ENCODE measurements at regions not wholly inside any gene's neighbourhood (a gene's known extent, or its start where the extent isn't known, plus 50 kb on each side); places are given as distances from the start of the nearest gene placed in this dataset.

GRCh38 chr15:48062148-48062872 is 58.5 kb upstream of the SLC24A5 start:
- Histone ChIP-seq H3K27ac (ENCODE audit: low read depth, low read length) (no peak overlapping the region), H2AFZ (ENCODE audit: insufficient read depth, low read length, poor library complexity) (no peak overlapping the region), H3K36me3 (ENCODE audit: control insufficient read depth in 1 of 2, insufficient read depth in 2 of 2, low read length in 2 of 2) (no peaks in the 10 kb centered on the region), H3K4ac (ENCODE audit: low read depth, low read length) (no peak overlapping the region), H2AK5ac (ENCODE audit: low read length) (no peak overlapping the region), H3K27me3 (ENCODE audit: insufficient read depth, low read length) (no peaks in the 10 kb centered on the region), H3K4me2 (ENCODE audit: low read length) (no peak overlapping the region), H4K91ac (ENCODE audit: low read depth, low read length) (no peak overlapping the region), H3K4me1 (ENCODE audit: control insufficient read depth in 1 of 2, insufficient read depth in 2 of 2, low read length in 2 of 2) (no peaks in the 10 kb centered on the region), H2BK5ac (ENCODE audit: low read depth, low read length, poor library complexity) (no peak overlapping the region), H4K12ac (ENCODE audit: low read depth, low read length) (no peak overlapping the region), H3K4me3 (ENCODE audit: low read depth, low read length) (no peak overlapping the region), H3K14ac (ENCODE audit: low read length) (no peak overlapping the region), H3K18ac (ENCODE audit: low read length) (no peak overlapping the region), H3K9ac (ENCODE audit: low read length) (no peak overlapping the region), H3K23ac (ENCODE audit: low read length) (no peak overlapping the region), H2BK12ac (ENCODE audit: low read length) (no peak overlapping the region), H3K79me1 (ENCODE audit: low read length) (no peaks in the 10 kb centered on the region), H3K79me2 (ENCODE audit: control insufficient read depth, insufficient read depth, low read length, poor library complexity) (no peaks in the 10 kb centered on the region), H4K8ac (ENCODE audit: low read depth, low read length) (no peak overlapping the region), H3K9me3 (ENCODE audit: insufficient read depth, low read depth, low read length) (peaks cover 3% of the 10 kb centered on the region), H2BK120ac (ENCODE audit: insufficient read depth, low read length, poor library complexity) (no peak overlapping the region)
- no peak for DNase-seq
- no CpG with 5 or more reads among the region's 11 CpGs for WGBS (ENCODE audit: extremely low coverage, insufficient coverage, insufficient read length)

GRCh38 chr15:48063411-48063985 is 57.3 kb upstream of the SLC24A5 start:
- WGBS (ENCODE audit: extremely low coverage, insufficient coverage, insufficient read length), result no CpG with 5 or more reads among the region's 2 CpGs
- no peaks in the 10 kb centered on the region for H3K79me1 ChIP-seq (ENCODE audit: low read length)
- no peak overlapping the region for H2AFZ ChIP-seq (ENCODE audit: insufficient read depth, low read length, poor library complexity)
- no peak overlapping the region for H3K4ac ChIP-seq (ENCODE audit: low read depth, low read length)
- H3K4me1 ChIP-seq (ENCODE audit: control insufficient read depth in 1 of 2, insufficient read depth in 2 of 2, low read length in 2 of 2), result no peaks in the 10 kb centered on the region
- no peak overlapping the region for H2BK120ac ChIP-seq (ENCODE audit: insufficient read depth, low read length, poor library complexity)
- H3K27me3 ChIP-seq (ENCODE audit: insufficient read depth, low read length), result no peaks in the 10 kb centered on the region
- H3K14ac ChIP-seq (ENCODE audit: low read length), result no peak overlapping the region
- H3K4me3 ChIP-seq (ENCODE audit: low read depth, low read length), result no peak overlapping the region
- H3K9me3 ChIP-seq (ENCODE audit: insufficient read depth, low read depth, low read length), result peaks cover 3% of the 10 kb centered on the region
- H2AK5ac ChIP-seq (ENCODE audit: low read length), result no peak overlapping the region
- no peaks in the 10 kb centered on the region for H3K79me2 ChIP-seq (ENCODE audit: control insufficient read depth, insufficient read depth, low read length, poor library complexity)
- no peak overlapping the region for H3K18ac ChIP-seq (ENCODE audit: low read length)
- no peak overlapping the region for H4K8ac ChIP-seq (ENCODE audit: low read depth, low read length)
- H3K4me2 ChIP-seq (ENCODE audit: low read length), result no peak overlapping the region
- no peak overlapping the region for H4K12ac ChIP-seq (ENCODE audit: low read depth, low read length)
- no peak for DNase-seq
- no peak overlapping the region for H3K27ac ChIP-seq (ENCODE audit: low read depth, low read length)
- H3K9ac ChIP-seq (ENCODE audit: low read length), result no peak overlapping the region
- no peak overlapping the region for H4K91ac ChIP-seq (ENCODE audit: low read depth, low read length)
- no peaks in the 10 kb centered on the region for H3K36me3 ChIP-seq (ENCODE audit: control insufficient read depth in 1 of 2, insufficient read depth in 2 of 2, low read length in 2 of 2)
- no peak overlapping the region for H2BK12ac ChIP-seq (ENCODE audit: low read length)
- H2BK5ac ChIP-seq (ENCODE audit: low read depth, low read length, poor library complexity), result no peak overlapping the region
- no peak overlapping the region for H3K23ac ChIP-seq (ENCODE audit: low read length)

- Histone ChIP-seq H4K8ac (ENCODE audit: low read depth, low read length) (no peak overlapping the region), H3K4ac (ENCODE audit: low read depth, low read length) (no peak overlapping the region), H3K4me1 (ENCODE audit: control insufficient read depth in 1 of 2, insufficient read depth in 2 of 2, low read length in 2 of 2) (no peaks in the 10 kb centered on the region), H4K12ac (ENCODE audit: low read depth, low read length) (no peak overlapping the region), H3K14ac (ENCODE audit: low read length) (no peak overlapping the region), H2AK5ac (ENCODE audit: low read length) (no peak overlapping the region), H3K23ac (ENCODE audit: low read length) (no peak overlapping the region), H3K4me2 (ENCODE audit: low read length) (no peak overlapping the region), H3K9ac (ENCODE audit: low read length) (no peak overlapping the region), H3K79me1 (ENCODE audit: low read length) (no peaks in the 10 kb centered on the region), H4K91ac (ENCODE audit: low read depth, low read length) (no peak overlapping the region), H3K27ac (ENCODE audit: low read depth, low read length) (no peak overlapping the region), H3K36me3 (ENCODE audit: control insufficient read depth in 1 of 2, insufficient read depth in 2 of 2, low read length in 2 of 2) (no peaks in the 10 kb centered on the region), H3K9me3 (ENCODE audit: insufficient read depth, low read depth, low read length) (peaks cover 3% of the 10 kb centered on the region), H2AFZ (ENCODE audit: insufficient read depth, low read length, poor library complexity) (no peak overlapping the region), H3K79me2 (ENCODE audit: control insufficient read depth, insufficient read depth, low read length, poor library complexity) (no peaks in the 10 kb centered on the region), H3K27me3 (ENCODE audit: insufficient read depth, low read length) (no peaks in the 10 kb centered on the region), H3K18ac (ENCODE audit: low read length) (no peak overlapping the region), H2BK120ac (ENCODE audit: insufficient read depth, low read length, poor library complexity) (no peak overlapping the region), H2BK5ac (ENCODE audit: low read depth, low read length, poor library complexity) (no peak overlapping the region), H2BK12ac (ENCODE audit: low read length) (no peak overlapping the region), H3K4me3 (ENCODE audit: low read depth, low read length) (no peak overlapping the region)
- no peak for DNase-seq
- WGBS (ENCODE audit: extremely low coverage, insufficient coverage, insufficient read length), result no CpG with 5 or more reads among the region's 2 CpGs
These were observed 56.4 kb upstream of the SLC24A5 start for GRCh38 chr15:48064421-48064820.

GRCh38 chr15:48066456-48066855 is 54.3 kb upstream of the SLC24A5 start:
- H3K36me3 ChIP-seq (ENCODE audit: control insufficient read depth in 1 of 2, insufficient read depth in 2 of 2, low read length in 2 of 2), result no peaks in the 10 kb centered on the region
- no peaks in the 10 kb centered on the region for H3K4me1 ChIP-seq (ENCODE audit: control insufficient read depth in 1 of 2, insufficient read depth in 2 of 2, low read length in 2 of 2)

More at GRCh38 chr15:48066456-48066855, 54.3 kb upstream of the SLC24A5 start:
- H3K4me3 ChIP-seq (ENCODE audit: low read depth, low read length), result no peak overlapping the region
- no peak overlapping the region for H2BK5ac ChIP-seq (ENCODE audit: low read depth, low read length, poor library complexity)
- WGBS (ENCODE audit: extremely low coverage, insufficient coverage, insufficient read length), result no CpG with 5 or more reads among the region's 3 CpGs
- no peak overlapping the region for H2BK120ac ChIP-seq (ENCODE audit: insufficient read depth, low read length, poor library complexity)
- no peak overlapping the region for H3K4ac ChIP-seq (ENCODE audit: low read depth, low read length)
- H3K14ac ChIP-seq (ENCODE audit: low read length), result no peak overlapping the region
- H3K18ac ChIP-seq (ENCODE audit: low read length), result no peak overlapping the region
- no peak overlapping the region for H3K27ac ChIP-seq (ENCODE audit: low read depth, low read length)
- no peaks in the 10 kb centered on the region for H3K79me1 ChIP-seq (ENCODE audit: low read length)
- DNase-seq, result no peak
- no peak overlapping the region for H3K9ac ChIP-seq (ENCODE audit: low read length)
- H2BK12ac ChIP-seq (ENCODE audit: low read length), result no peak overlapping the region
- no peak overlapping the region for H4K12ac ChIP-seq (ENCODE audit: low read depth, low read length)
- H3K23ac ChIP-seq (ENCODE audit: low read length), result no peak overlapping the region
- no peaks in the 10 kb centered on the region for H3K27me3 ChIP-seq (ENCODE audit: insufficient read depth, low read length)
- H2AK5ac ChIP-seq (ENCODE audit: low read length), result no peak overlapping the region
- H4K8ac ChIP-seq (ENCODE audit: low read depth, low read length), result no peak overlapping the region
- H2AFZ ChIP-seq (ENCODE audit: insufficient read depth, low read length, poor library complexity), result no peak overlapping the region
- H3K4me2 ChIP-seq (ENCODE audit: low read length), result no peak overlapping the region
- no peak overlapping the region for H4K91ac ChIP-seq (ENCODE audit: low read depth, low read length)
- H3K79me2 ChIP-seq (ENCODE audit: control insufficient read depth, insufficient read depth, low read length, poor library complexity), result no peaks in the 10 kb centered on the region
- H3K9me3 ChIP-seq (ENCODE audit: insufficient read depth, low read depth, low read length), result peaks cover 3% of the 10 kb centered on the region

Data from trophoblast cell (in vitro differentiated cells and primary cell).